ENCODE measurements at regions not wholly inside any gene's neighbourhood (a gene's known extent, or its start where the extent isn't known, plus 50 kb on each side); places are given as distances from the start of the nearest gene placed in this dataset.

GRCh38 chr13:40494946-40495620, 171.4 kb downstream of the FOXO1 start:
- no peaks in the 10 kb centered on the region for H3K36me3 ChIP-seq
- peaks cover 3% of the 10 kb centered on the region for H3K4me1 ChIP-seq (ENCODE audit: insufficient read depth)
- no peaks in the 10 kb centered on the region for H3K9me3 ChIP-seq
- H3K27ac ChIP-seq, result no peak overlapping the region
- TF ChIP-seq CTCF (IDR thresholded peaks at IDR 0.05) (no peak), EP300 (IDR thresholded peaks at IDR 0.05) (no peak), POLR2A (IDR thresholded peaks at IDR 0.05) (no peak)
- intact Hi-C loops (cut with DNase I), result no loop called here
- no peak for DNase-seq
- H3K4me3 ChIP-seq, result no peak overlapping the region
- 81 to 88% (median 84%) methylated on average over 8 of the region's 8 CpGs for WGBS, 3 donors
- no peaks in the 10 kb centered on the region for H3K27me3 ChIP-seq

- Histone ChIP-seq H3K27ac (no peak overlapping the region), H3K4me3 (no peak overlapping the region), H3K36me3 (no peaks in the 10 kb centered on the region), H3K4me1 (ENCODE audit: insufficient read depth) (peaks cover 3% of the 10 kb centered on the region), H3K27me3 (no peaks in the 10 kb centered on the region), H3K9me3 (no peaks in the 10 kb centered on the region)
- WGBS, 3 donors, result 78 to 83% (median 79%) methylated on average over 7 of the region's 7 CpGs
- intact Hi-C loops (cut with DNase I), result no loop called here
- no peak for DNase-seq
- TF ChIP-seq CTCF (IDR thresholded peaks at IDR 0.05) (no peak), POLR2A (IDR thresholded peaks at IDR 0.05) (no peak), EP300 (IDR thresholded peaks at IDR 0.05) (no peak)
Observed at GRCh38 chr13:40495621-40496001, 170.8 kb downstream of the FOXO1 start.

GRCh38 chr13:40496035-40496810, 170.2 kb downstream of the FOXO1 start:
- Histone ChIP-seq H3K36me3 (no peaks in the 10 kb centered on the region), H3K9me3 (no peaks in the 10 kb centered on the region), H3K4me1 (ENCODE audit: insufficient read depth) (peaks cover 3% of the 10 kb centered on the region), H3K27ac (no peak overlapping the region), H3K27me3 (no peaks in the 10 kb centered on the region), H3K4me3 (no peak overlapping the region)
- intact Hi-C loops (cut with DNase I), result no loop called here
- TF ChIP-seq CTCF (IDR thresholded peaks at IDR 0.05) (no peak), EP300 (IDR thresholded peaks at IDR 0.05) (no peak), POLR2A (IDR thresholded peaks at IDR 0.05) (no peak)
- WGBS, 3 donors, result 75 to 77% (median 75%) methylated on average over 8 of the region's 8 CpGs
- DNase-seq, result no peak

- no peak overlapping the region for H3K4me3 ChIP-seq
- TF ChIP-seq EP300 (IDR thresholded peaks at IDR 0.05), result no peak
- TF ChIP-seq CTCF (IDR thresholded peaks at IDR 0.05), result no peak
- TF ChIP-seq POLR2A (IDR thresholded peaks at IDR 0.05), result no peak
- H3K9me3 ChIP-seq, result no peaks in the 10 kb centered on the region
- intact Hi-C loops (cut with DNase I), result no loop called here
- peaks cover 3% of the 10 kb centered on the region for H3K4me1 ChIP-seq (ENCODE audit: insufficient read depth)
- H3K36me3 ChIP-seq, result no peaks in the 10 kb centered on the region
- no peak for DNase-seq
- no peak overlapping the region for H3K27ac ChIP-seq
- H3K27me3 ChIP-seq, result no peaks in the 10 kb centered on the region
- WGBS, 3 donors, result 78 to 88% (median 83%) methylated on average over 4 of the region's 4 CpGs
Observed at GRCh38 chr13:40498461-40498860, 168.0 kb downstream of the FOXO1 start.
